Loucy (cell line): ENCODE measurements at regions not wholly inside any gene's neighbourhood (a gene's known extent, or its start where the extent isn't known, plus 50 kb on each side); places are given as distances from the start of the nearest gene placed in this dataset.

ENCODE experiments used
- H2AFZ ChIP-seq: fragments of 200-600 bp; sonication (generic); 2 replicates; pipeline ENCODE4 v1.6.0; 2016; ENCODE audit warnings: antibody characterized with exemption, mild to moderate bottlenecking, low read length, moderate library complexity
- H3F3A ChIP-seq: fragments of 200-600 bp; 2 replicates; pipeline ENCODE4 v1.6.0; 2016; ENCODE audit warnings: antibody characterized with exemption, low read depth, mild to moderate bottlenecking
- H3K27me3 ChIP-seq: fragments of 200-600 bp; sonication (generic); 2 replicates; pipeline ENCODE4 v1.6.1; 2014; ENCODE audit warnings: low read length, mild to moderate bottlenecking; ENCODE audit not compliant: insufficient read depth, poor library complexity, severe bottlenecking
- H3K36me3 ChIP-seq: fragments of 200-600 bp; sonication (generic); 2 replicates; pipeline ENCODE4 v1.6.1; 2016; ENCODE audit warnings: low read length; ENCODE audit not compliant: insufficient read depth
- H3K4me1 ChIP-seq: fragments of 200-600 bp; sonication (generic); 2 replicates; pipeline ENCODE4 v1.5.1; 2014; ENCODE audit warnings: low read length, mild to moderate bottlenecking; ENCODE audit not compliant: insufficient read depth, poor library complexity, severe bottlenecking
- H3K4me2 ChIP-seq: fragments of 200-600 bp; sonication (generic); 2 replicates; pipeline ENCODE4 v1.6.0; 2014; ENCODE audit warnings: antibody characterized with exemption, low read length, low read depth, mild to moderate bottlenecking; ENCODE audit not compliant: poor library complexity, severe bottlenecking
- H3K4me3 ChIP-seq: fragments of 200-600 bp; sonication (generic); 2 replicates; pipeline ENCODE4 v1.5.1; 2014; ENCODE audit warnings: low read length, mild to moderate bottlenecking, mixed read lengths; ENCODE audit not compliant: poor library complexity, severe bottlenecking
- H3K79me2 ChIP-seq: fragments of 200-600 bp; sonication (generic); 2 replicates; pipeline ENCODE4 v1.6.1; 2014; ENCODE audit warnings: low read length; ENCODE audit not compliant: insufficient read depth
- H3K9ac ChIP-seq: fragments of 200-600 bp; sonication (generic); 2 replicates; pipeline ENCODE4 v1.6.0; 2014; ENCODE audit warnings: mild to moderate bottlenecking, low read depth, low read length, moderate library complexity; ENCODE audit not compliant: poor library complexity, severe bottlenecking
- H3K9me2 ChIP-seq: fragments of 200-600 bp; sonication (generic); replicated peaks from 2 replicates; pipeline ENCODE4 v1.6.1; 2016; ENCODE audit warnings: low read depth, low read length, mixed read lengths
- H3K9me3 ChIP-seq: fragments of 200-600 bp; sonication (generic); 2 replicates; pipeline ENCODE4 v1.6.1; 2014; ENCODE audit warnings: mild to moderate bottlenecking, antibody characterized with exemption, low read length, low read depth; ENCODE audit not compliant: insufficient read depth
- H4K20me1 ChIP-seq: fragments of 200-600 bp; sonication (generic); 2 replicates; pipeline ENCODE4 v1.6.0; 2014; ENCODE audit warnings: antibody characterized with exemption, low read length, mild to moderate bottlenecking; ENCODE audit not compliant: insufficient read depth, poor library complexity, severe bottlenecking
- EZH2phosphoT487 ChIP-seq: fragments of 200-600 bp; IDR thresholded peaks from 2 replicates; pipeline ENCODE4 v1.6.1; 2018; ENCODE audit warnings: antibody characterized with exemption, mild to moderate bottlenecking, moderate library complexity, borderline replicate concordance
- TF ChIP-seq, protein P1 (sequence below): fragments of 200-600 bp; sonication (generic); conservative IDR thresholded peaks from 2 replicates; pipeline ENCODE4 v1.5.1; 2014; ENCODE audit warnings: mild to moderate bottlenecking, antibody characterized with exemption, low read length

GRCh38 chr2:75428646-75429443 lies 131.9 kb downstream of the EVA1A start:
- no peaks in the 10 kb centered on the region for H4K20me1 ChIP-seq
- no peak overlapping the region for H3K4me3 ChIP-seq
- H3K4me2 ChIP-seq: no peak overlapping the region
- no peaks in the 10 kb centered on the region for H3F3A ChIP-seq
- no peaks in the 10 kb centered on the region for H3K27me3 ChIP-seq
- H3K9me2 ChIP-seq: no peaks in the 10 kb centered on the region
- H3K9me3 ChIP-seq: peaks cover 3% of the 10 kb centered on the region; the same call in 1 of the 2 replicates
- no peak overlapping the region for H3K9ac ChIP-seq
- peaks cover 37% of the 10 kb centered on the region for H3K4me1 ChIP-seq
- no peaks in the 10 kb centered on the region for H3K79me2 ChIP-seq
- no peak for TF ChIP-seq EZH2phosphoT487
- TF ChIP-seq, protein P1, sequence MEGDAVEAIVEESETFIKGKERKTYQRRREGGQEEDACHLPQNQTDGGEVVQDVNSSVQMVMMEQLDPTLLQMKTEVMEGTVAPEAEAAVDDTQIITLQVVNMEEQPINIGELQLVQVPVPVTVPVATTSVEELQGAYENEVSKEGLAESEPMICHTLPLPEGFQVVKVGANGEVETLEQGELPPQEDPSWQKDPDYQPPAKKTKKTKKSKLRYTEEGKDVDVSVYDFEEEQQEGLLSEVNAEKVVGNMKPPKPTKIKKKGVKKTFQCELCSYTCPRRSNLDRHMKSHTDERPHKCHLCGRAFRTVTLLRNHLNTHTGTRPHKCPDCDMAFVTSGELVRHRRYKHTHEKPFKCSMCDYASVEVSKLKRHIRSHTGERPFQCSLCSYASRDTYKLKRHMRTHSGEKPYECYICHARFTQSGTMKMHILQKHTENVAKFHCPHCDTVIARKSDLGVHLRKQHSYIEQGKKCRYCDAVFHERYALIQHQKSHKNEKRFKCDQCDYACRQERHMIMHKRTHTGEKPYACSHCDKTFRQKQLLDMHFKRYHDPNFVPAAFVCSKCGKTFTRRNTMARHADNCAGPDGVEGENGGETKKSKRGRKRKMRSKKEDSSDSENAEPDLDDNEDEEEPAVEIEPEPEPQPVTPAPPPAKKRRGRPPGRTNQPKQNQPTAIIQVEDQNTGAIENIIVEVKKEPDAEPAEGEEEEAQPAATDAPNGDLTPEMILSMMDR: no peak
- peak overlapping the region; percentile 17; the same call in 1 of the 2 replicates for H2AFZ ChIP-seq
- no peaks in the 10 kb centered on the region for H3K36me3 ChIP-seq

GRCh38 chr2:75428060-75428459 lies 132.7 kb downstream of the EVA1A start:
- Histone ChIP-seq H3K27me3 (no peaks in the 10 kb centered on the region), H2AFZ (no peak overlapping the region), H3K9ac (no peak overlapping the region), H3K36me3 (no peaks in the 10 kb centered on the region), H3K4me3 (no peak overlapping the region), H4K20me1 (no peaks in the 10 kb centered on the region), H3K4me2 (no peak overlapping the region), H3K4me1 (peaks cover 34% of the 10 kb centered on the region), H3F3A (no peaks in the 10 kb centered on the region), H3K79me2 (no peaks in the 10 kb centered on the region), H3K9me2 (no peaks in the 10 kb centered on the region), H3K9me3 (peaks cover 3% of the 10 kb centered on the region; the same call in 1 of the 2 replicates)
- no peak for TF ChIP-seq EZH2phosphoT487
- TF ChIP-seq, protein P1: no peak

GRCh38 chr2:75424936-75425619 lies 135.7 kb downstream of the EVA1A start:
- Histone ChIP-seq H3K9me2 (no peaks in the 10 kb centered on the region), H3K9ac (no peak overlapping the region), H3K36me3 (no peaks in the 10 kb centered on the region), H3K79me2 (no peaks in the 10 kb centered on the region), H3K4me1 (peaks cover 7% of the 10 kb centered on the region), H4K20me1 (no peaks in the 10 kb centered on the region), H3K27me3 (no peaks in the 10 kb centered on the region), H2AFZ (no peak overlapping the region), H3K4me3 (no peak overlapping the region), H3K9me3 (peaks cover 3% of the 10 kb centered on the region; the same call in 1 of the 2 replicates), H3K4me2 (no peak overlapping the region), H3F3A (no peaks in the 10 kb centered on the region)
- TF ChIP-seq EZH2phosphoT487: no peak
- TF ChIP-seq, protein P1: peak; percentile 46
